SK-N-SH treated with all-trans-retinoic acid at 6 μM for 48 hours (cell line): ENCODE measurements at regions not wholly inside any gene's neighbourhood (a gene's known extent, or its start where the extent isn't known, plus 50 kb on each side); places are given as distances from the start of the nearest gene placed in this dataset.

ENCODE experiments used
- PATZ1 ChIP-seq: fragments of 250-450 bp; sonication (Bioruptor Pico); IDR thresholded peaks from 2 replicates; pipeline ENCODE4 v1.8.0; 2020; ENCODE audit warnings: mild to moderate bottlenecking, moderate library complexity, borderline replicate concordance
- SNAI2 ChIP-seq: fragments of 250-450 bp; sonication (Bioruptor Pico); IDR thresholded peaks from 2 replicates; pipeline ENCODE4 v1.5.0; 2020; ENCODE audit warnings: mild to moderate bottlenecking, moderate library complexity
- ZFP3 ChIP-seq: fragments of 250-450 bp; sonication (Bioruptor Pico); IDR thresholded peaks from 2 replicates; pipeline ENCODE4 v1.5.0; 2020; ENCODE audit warnings: mild to moderate bottlenecking, moderate library complexity
- ZFP30 ChIP-seq: fragments of 450-650 bp; formaldehyde crosslinking; IDR thresholded peaks from 2 replicates; pipeline ENCODE4 v1.5.0; 2022; ENCODE audit warnings: mild to moderate bottlenecking, moderate library complexity

DNA sequence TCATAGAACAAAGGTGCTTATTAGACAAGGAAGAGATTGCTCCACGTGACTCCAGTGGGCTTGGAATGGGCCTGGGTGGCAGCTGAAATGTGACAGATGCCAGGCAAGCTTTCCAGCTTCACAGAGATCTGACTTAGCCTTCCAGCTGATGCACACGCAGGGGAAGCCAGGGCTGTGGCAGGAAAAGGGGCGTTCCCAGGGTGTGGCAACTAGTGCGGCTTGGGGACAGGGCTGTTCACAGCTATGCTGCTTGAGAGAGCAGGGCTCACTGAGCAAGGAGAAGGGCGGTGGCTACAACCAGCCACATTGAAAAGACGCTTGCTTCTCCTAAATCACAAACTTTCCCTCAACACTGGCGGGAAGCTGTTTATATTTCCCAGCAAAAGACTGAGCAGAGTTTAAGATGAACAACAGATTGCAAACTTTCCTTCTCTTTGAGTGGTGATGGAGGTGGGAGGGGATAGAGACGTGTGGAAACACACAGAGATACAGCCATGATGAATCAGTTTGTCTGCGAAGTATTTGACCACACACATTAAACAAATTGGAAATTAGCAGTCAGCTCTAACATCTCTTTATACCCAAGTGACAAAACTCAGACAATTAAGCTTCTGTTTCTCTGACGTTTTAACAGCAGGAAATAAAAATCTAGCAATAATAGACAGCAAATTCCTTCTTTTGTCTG is 127.5 kb downstream of the BDH1 start:
- TF ChIP-seq ZFP30 (CRISPR knock-in tag) = no peak
- no peak for TF ChIP-seq PATZ1 (CRISPR knock-in tag)
- TF ChIP-seq ZFP3 (CRISPR knock-in tag) = no peak
- no peak for TF ChIP-seq SNAI2 (CRISPR knock-in tag)
